HEK293 (cell line): ENCODE measurements at regions not wholly inside any gene's neighbourhood (a gene's known extent, or its start where the extent isn't known, plus 50 kb on each side); places are given as distances from the start of the nearest gene placed in this dataset.

Experiments used
- ZEB2 ChIP-seq: fragments of 450-650 bp; formaldehyde crosslinking; IDR thresholded peaks from 2 replicates; pipeline ENCODE4 v1.5.1; 2016; ENCODE audit warnings: missing biosample characterization, missing genetic modification characterization
- ZFP37 ChIP-seq: fragments of 450-650 bp; formaldehyde crosslinking; IDR thresholded peaks from 2 replicates; pipeline ENCODE4 v1.5.1; 2016; ENCODE audit warnings: missing biosample characterization, missing genetic modification characterization
- ZNF10 ChIP-seq: fragments of 450-650 bp; formaldehyde crosslinking; IDR thresholded peaks from 2 replicates; pipeline ENCODE4 v1.5.1; 2017; ENCODE audit warnings: missing biosample characterization, missing genetic modification characterization
- ZNF112 ChIP-seq: fragments of 450-650 bp; formaldehyde crosslinking; IDR thresholded peaks from 2 replicates; pipeline ENCODE4 v1.5.0; 2017; ENCODE audit warnings: missing biosample characterization, missing genetic modification characterization
- ZNF169 ChIP-seq: fragments of 450-650 bp; formaldehyde crosslinking; IDR thresholded peaks from 2 replicates; pipeline ENCODE4 v1.5.1; 2016; ENCODE audit warnings: missing biosample characterization, missing genetic modification characterization
- ZNF23 ChIP-seq: fragments of 450-650 bp; formaldehyde crosslinking; IDR thresholded peaks from 2 replicates; pipeline ENCODE4 v1.5.1; 2016; ENCODE audit warnings: missing biosample characterization, missing genetic modification characterization, borderline replicate concordance
- ZNF510 ChIP-seq: fragments of 450-650 bp; formaldehyde crosslinking; IDR thresholded peaks from 2 replicates; pipeline ENCODE4 v1.5.1; 2018; ENCODE audit warnings: mild to moderate bottlenecking, missing genetic modification characterization, missing biosample characterization; ENCODE audit not compliant: insufficient replicate concordance
- ZNF555 ChIP-seq: fragments of 450-650 bp; formaldehyde crosslinking; conservative IDR thresholded peaks from 2 replicates; pipeline ENCODE4 v1.5.1; 2017; ENCODE audit warnings: missing biosample characterization, mild to moderate bottlenecking, missing genetic modification characterization, inconsistent platforms
- ZNF558 ChIP-seq: fragments of 450-650 bp; formaldehyde crosslinking; IDR thresholded peaks from 2 replicates; pipeline ENCODE4 v1.5.1; 2016; ENCODE audit warnings: missing biosample characterization, missing genetic modification characterization
- ZNF670 ChIP-seq: fragments of 450-650 bp; formaldehyde crosslinking; IDR thresholded peaks from 2 replicates; pipeline ENCODE4 v1.5.1; 2016; ENCODE audit warnings: missing biosample characterization, missing genetic modification characterization, low read depth
- ZNF830 ChIP-seq: fragments of 450-650 bp; IDR thresholded peaks from 2 replicates; pipeline ENCODE4 v1.5.0; 2018; ENCODE audit warnings: missing biosample characterization, missing genetic modification characterization, low read depth, mild to moderate bottlenecking, moderate library complexity
- TF ChIP-seq, protein P1 (sequence below): fragments of 450-650 bp; formaldehyde crosslinking; IDR thresholded peaks from 2 replicates; pipeline ENCODE4 v1.5.1; 2016; ENCODE audit warnings: missing biosample characterization, missing genetic modification characterization

GRCh38 chr3:167919590-167919989 is 176.1 kb downstream of the GOLIM4 start:
- TF ChIP-seq, protein P1, sequence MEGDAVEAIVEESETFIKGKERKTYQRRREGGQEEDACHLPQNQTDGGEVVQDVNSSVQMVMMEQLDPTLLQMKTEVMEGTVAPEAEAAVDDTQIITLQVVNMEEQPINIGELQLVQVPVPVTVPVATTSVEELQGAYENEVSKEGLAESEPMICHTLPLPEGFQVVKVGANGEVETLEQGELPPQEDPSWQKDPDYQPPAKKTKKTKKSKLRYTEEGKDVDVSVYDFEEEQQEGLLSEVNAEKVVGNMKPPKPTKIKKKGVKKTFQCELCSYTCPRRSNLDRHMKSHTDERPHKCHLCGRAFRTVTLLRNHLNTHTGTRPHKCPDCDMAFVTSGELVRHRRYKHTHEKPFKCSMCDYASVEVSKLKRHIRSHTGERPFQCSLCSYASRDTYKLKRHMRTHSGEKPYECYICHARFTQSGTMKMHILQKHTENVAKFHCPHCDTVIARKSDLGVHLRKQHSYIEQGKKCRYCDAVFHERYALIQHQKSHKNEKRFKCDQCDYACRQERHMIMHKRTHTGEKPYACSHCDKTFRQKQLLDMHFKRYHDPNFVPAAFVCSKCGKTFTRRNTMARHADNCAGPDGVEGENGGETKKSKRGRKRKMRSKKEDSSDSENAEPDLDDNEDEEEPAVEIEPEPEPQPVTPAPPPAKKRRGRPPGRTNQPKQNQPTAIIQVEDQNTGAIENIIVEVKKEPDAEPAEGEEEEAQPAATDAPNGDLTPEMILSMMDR (tag by site-specific recombination), result no peak
- no peak for TF ChIP-seq ZNF112 (tag by site-specific recombination)
- TF ChIP-seq ZNF670 (tag by site-specific recombination), result no peak
- no peak for TF ChIP-seq ZNF169
- no peak for TF ChIP-seq ZFP37
- no peak for TF ChIP-seq ZNF10
- no peak for TF ChIP-seq ZNF558 (tag by site-specific recombination)
- TF ChIP-seq ZNF23 (tag by site-specific recombination), result no peak
- no peak for TF ChIP-seq ZEB2 (tag by site-specific recombination)
- no peak for TF ChIP-seq ZNF830
- TF ChIP-seq ZNF510, result no peak
- no peak for TF ChIP-seq ZNF555 (tag by site-specific recombination)
